Neural progenitor cell (in vitro differentiated cells): ENCODE measurements at regions not wholly inside any gene's neighbourhood (a gene's known extent, or its start where the extent isn't known, plus 50 kb on each side); places are given as distances from the start of the nearest gene placed in this dataset.

Experiments
- DNase-seq: peaks from one replicate; pipeline ENCODE4 v3.0.0-alpha.2; 2016; ENCODE audit warnings: low spot score
- H2AFZ ChIP-seq: fragments of 200-600 bp; sonication (generic); replicated peaks from 2 replicates; pipeline ENCODE4 v1.6.1; 2016; ENCODE audit warnings: antibody characterized with exemption
- H3F3A ChIP-seq: fragments of 200-600 bp; sonication (generic); 2 replicates; pipeline ENCODE4 v1.6.1; 2016; ENCODE audit warnings: antibody characterized with exemption, low read depth
- H3K27ac ChIP-seq: fragments of 200-600 bp; sonication (generic); 2 replicates; pipeline ENCODE4 v1.5.1; 2016; ENCODE audit warnings: mild to moderate bottlenecking
- H3K27me3 ChIP-seq: fragments of 200-600 bp; sonication (generic); 2 replicates; pipeline ENCODE4 v1.6.1; 2016; ENCODE audit warnings: mild to moderate bottlenecking, moderate library complexity
- H3K36me3 ChIP-seq: fragments of 200-600 bp; sonication (generic); 2 replicates; pipeline ENCODE4 v1.5.1; 2016
- H3K4me1 ChIP-seq: fragments of 200-600 bp; sonication (generic); 2 replicates; pipeline ENCODE4 v1.6.1; 2016; ENCODE audit warnings: mixed run types
- H3K4me2 ChIP-seq: fragments of 200-600 bp; sonication (generic); 2 replicates; pipeline ENCODE4 v1.6.1; 2016
- H3K4me3 ChIP-seq: fragments of 200-600 bp; sonication (generic); 2 replicates; pipeline ENCODE4 v1.5.1; 2016
- H3K79me2 ChIP-seq: fragments of 200-600 bp; sonication (generic); 2 replicates; pipeline ENCODE4 v1.6.1; 2016; ENCODE audit warnings: low read depth
- H3K9ac ChIP-seq: fragments of 200-600 bp; sonication (generic); 2 replicates; pipeline ENCODE4 v1.6.1; 2016
- H3K9me3 ChIP-seq: fragments of 200-600 bp; sonication (generic); 2 replicates; pipeline ENCODE4 v1.5.1; 2016; ENCODE audit warnings: low read depth
- H4K20me1 ChIP-seq: fragments of 200-600 bp; sonication (generic); 2 replicates; pipeline ENCODE4 v1.6.1; 2016; ENCODE audit warnings: low read depth
- H3K27ac Mint-ChIP-seq: 3 replicates; pipeline ENCODE4 v1.8.0; 2021; ENCODE audit warnings: mixed read lengths
- H3K27me3 Mint-ChIP-seq: 2 replicates; pipeline ENCODE4 v1.8.0; 2022; ENCODE audit warnings: low read depth, mild to moderate bottlenecking, inconsistent platforms, moderate library complexity, mixed read lengths; ENCODE audit not compliant: insufficient read depth
- H3K36me3 Mint-ChIP-seq: 3 replicates; pipeline ENCODE4 v1.8.0; 2021; ENCODE audit warnings: mixed read lengths
- H3K4me1 Mint-ChIP-seq: 3 replicates; pipeline ENCODE4 v1.8.0; 2021; ENCODE audit warnings: mixed read lengths
- H3K4me3 Mint-ChIP-seq: 3 replicates; pipeline ENCODE4 v1.8.0; 2021; ENCODE audit warnings: mild to moderate bottlenecking, moderate library complexity, mixed read lengths
- H3K9me3 Mint-ChIP-seq: 3 replicates; pipeline ENCODE4 v1.8.0; 2020; ENCODE audit warnings: mixed read lengths
- CTCF ChIP-seq: fragments of 200-600 bp; sonication (generic); IDR thresholded peaks from 2 replicates; pipeline ENCODE4 v1.5.1; 2017; ENCODE audit warnings: antibody characterized with exemption, mild to moderate bottlenecking
- EZH2 ChIP-seq: fragments of 200-600 bp; sonication (generic); IDR thresholded peaks from 2 replicates; pipeline ENCODE4 v1.6.1; 2017; ENCODE audit warnings: antibody characterized with exemption, mild to moderate bottlenecking, moderate library complexity
- EZH2phosphoT487 ChIP-seq: fragments of 200-600 bp; sonication (generic); IDR thresholded peaks from 2 replicates; pipeline ENCODE4 v1.6.1; 2017; ENCODE audit warnings: antibody characterized with exemption

GRCh38 chr14:31970744-31971143 is 106.4 kb upstream of the ARHGAP5 start:
- H3K9me3 Mint-ChIP-seq, result peaks cover 8% of the 10 kb centered on the region
- no peaks in the 10 kb centered on the region for H3K4me1 ChIP-seq
- no peaks in the 10 kb centered on the region for H3K36me3 Mint-ChIP-seq
- no peaks in the 10 kb centered on the region for H3K79me2 ChIP-seq
- TF ChIP-seq CTCF (no peak), EZH2phosphoT487 (no peak)
- no peaks in the 10 kb centered on the region for H3F3A ChIP-seq
- H3K9ac ChIP-seq, result no peak overlapping the region
- H3K4me1 Mint-ChIP-seq, result no peaks in the 10 kb centered on the region
- no peak overlapping the region for H3K27ac Mint-ChIP-seq
- no peaks in the 10 kb centered on the region for H4K20me1 ChIP-seq
- H3K27me3 Mint-ChIP-seq, result peaks cover 7% of the 10 kb centered on the region
- no peak overlapping the region for H3K4me3 ChIP-seq
- no peaks in the 10 kb centered on the region for H3K27me3 ChIP-seq
- no peaks in the 10 kb centered on the region for H3K9me3 ChIP-seq
- H3K4me3 Mint-ChIP-seq, result no peak overlapping the region
- DNase-seq, result no peak
- H3K27ac ChIP-seq, result no peak overlapping the region
- no peak overlapping the region for H2AFZ ChIP-seq
- H3K36me3 ChIP-seq, result no peaks in the 10 kb centered on the region
- no peak overlapping the region for H3K4me2 ChIP-seq

GRCh38 chr14:31971612-31972011 is 105.5 kb upstream of the ARHGAP5 start:
- no peaks in the 10 kb centered on the region for H3K36me3 Mint-ChIP-seq
- H3K4me3 Mint-ChIP-seq, result no peak overlapping the region
- H3K27me3 ChIP-seq, result no peaks in the 10 kb centered on the region
- peaks cover 9% of the 10 kb centered on the region for H3K27me3 Mint-ChIP-seq
- H3K27ac Mint-ChIP-seq, result no peak overlapping the region
- H3K4me2 ChIP-seq, result no peak overlapping the region
- H4K20me1 ChIP-seq, result no peaks in the 10 kb centered on the region
- DNase-seq, result no peak
- H3K27ac ChIP-seq, result no peak overlapping the region
- no peak overlapping the region for H3K4me3 ChIP-seq
- H3K4me1 ChIP-seq, result no peaks in the 10 kb centered on the region
- H3K9ac ChIP-seq, result no peak overlapping the region
- H3K9me3 ChIP-seq, result no peaks in the 10 kb centered on the region
- H3K36me3 ChIP-seq, result no peaks in the 10 kb centered on the region
- H3K79me2 ChIP-seq, result no peaks in the 10 kb centered on the region
- no peaks in the 10 kb centered on the region for H3K4me1 Mint-ChIP-seq
- H3K9me3 Mint-ChIP-seq, result peaks cover 9% of the 10 kb centered on the region
- no peak overlapping the region for H2AFZ ChIP-seq
- TF ChIP-seq CTCF (no peak), EZH2phosphoT487 (no peak), EZH2 (no peak)
- no peaks in the 10 kb centered on the region for H3F3A ChIP-seq

DNA sequence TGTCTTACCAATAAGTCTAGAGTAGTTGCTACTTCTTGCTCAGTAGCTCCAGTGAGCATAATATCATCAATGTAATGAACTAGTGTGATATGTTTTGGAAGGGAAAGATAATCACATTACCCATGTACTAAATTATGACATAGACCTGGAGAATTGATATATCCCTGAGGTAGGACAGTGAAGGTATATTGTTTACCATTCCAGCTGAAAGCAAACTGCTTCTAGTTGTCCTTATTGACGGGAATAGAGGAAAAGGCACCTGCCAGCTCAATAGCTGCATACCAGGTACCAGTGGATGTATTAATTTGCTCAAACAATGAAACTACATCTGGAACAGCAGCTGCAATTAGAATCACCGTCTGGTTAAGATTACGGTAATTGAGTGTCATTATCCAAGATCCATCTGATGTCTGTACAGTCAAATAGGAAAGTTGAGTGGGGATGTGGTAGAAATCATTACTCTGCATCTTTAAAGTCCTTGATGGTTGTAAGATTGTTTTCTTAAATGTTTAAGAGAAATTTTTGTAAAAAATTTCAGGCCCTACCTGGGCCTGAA is 100.0 kb upstream of the ARHGAP5 start:
- no peaks in the 10 kb centered on the region for H3K4me1 ChIP-seq
- no peak for DNase-seq
- H4K20me1 ChIP-seq, result no peaks in the 10 kb centered on the region
- no peak overlapping the region for H2AFZ ChIP-seq
- TF ChIP-seq EZH2phosphoT487 (no peak), CTCF (no peak), EZH2 (no peak)
- H3K4me1 Mint-ChIP-seq, result no peaks in the 10 kb centered on the region
- H3K9me3 Mint-ChIP-seq, result peaks cover 25% of the 10 kb centered on the region
- no peak overlapping the region for H3K4me3 ChIP-seq
- no peak overlapping the region for H3K27ac ChIP-seq
- H3K4me3 Mint-ChIP-seq, result no peak overlapping the region
- peaks cover 4% of the 10 kb centered on the region for H3K27me3 Mint-ChIP-seq
- no peak overlapping the region for H3K9ac ChIP-seq
- H3K9me3 ChIP-seq, result no peaks in the 10 kb centered on the region
- no peaks in the 10 kb centered on the region for H3K79me2 ChIP-seq
- no peaks in the 10 kb centered on the region for H3F3A ChIP-seq
- no peaks in the 10 kb centered on the region for H3K36me3 Mint-ChIP-seq
- H3K4me2 ChIP-seq, result no peak overlapping the region
- H3K36me3 ChIP-seq, result no peaks in the 10 kb centered on the region
- no peak overlapping the region for H3K27ac Mint-ChIP-seq
- H3K27me3 ChIP-seq, result no peaks in the 10 kb centered on the region
